ENCODE measurements at regions not wholly inside any gene's neighbourhood (a gene's known extent, or its start where the extent isn't known, plus 50 kb on each side); places are given as distances from the start of the nearest gene placed in this dataset.

DNA sequence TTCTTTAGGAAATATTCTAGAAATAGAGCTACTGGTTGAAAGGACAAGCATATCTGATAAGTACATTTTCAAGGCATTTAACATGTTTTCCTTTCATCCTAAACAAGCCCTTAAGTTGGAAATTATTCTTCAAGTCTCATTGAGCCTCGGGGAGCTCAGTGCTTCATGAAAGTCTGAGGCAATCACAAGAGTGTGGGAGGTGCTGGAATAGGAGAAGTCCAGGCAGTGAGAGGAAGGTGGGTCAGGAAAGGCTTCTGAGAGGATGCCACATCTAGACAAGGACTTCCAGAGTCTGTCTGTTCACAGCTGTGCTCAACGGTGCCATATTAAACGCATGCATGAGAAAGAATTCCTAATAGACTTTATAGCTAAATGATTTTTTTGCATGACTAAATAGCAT, 69.8 kb downstream of the CD83 start:
- DNase-seq = no peak

DNA sequence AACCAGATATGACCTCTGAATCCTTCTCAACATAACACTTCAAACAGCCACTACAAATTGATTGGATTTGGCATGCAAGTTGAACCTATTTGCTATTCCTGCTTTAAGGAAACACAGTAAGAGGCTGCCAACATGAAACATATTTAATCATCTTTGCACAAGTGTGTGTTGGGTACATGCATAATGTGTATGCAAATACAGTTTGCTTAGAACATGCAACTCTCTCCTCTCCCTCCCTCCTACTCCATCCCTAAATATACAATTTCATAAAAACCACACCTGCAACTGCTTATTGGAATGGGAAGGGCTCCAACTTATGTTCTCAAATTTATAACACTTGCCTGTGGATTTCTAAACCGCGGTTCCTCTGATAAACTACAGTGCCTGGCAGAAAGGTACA, 71.5 kb downstream of the CD83 start:
- DNase-seq = no peak

- no peak for DNase-seq
Observed at GRCh38 chr6:14190191-14190928, 72.8 kb downstream of the CD83 start.

GRCh38 chr6:14190929-14191224, 73.3 kb downstream of the CD83 start:
- DNase-seq = no peak

DNA sequence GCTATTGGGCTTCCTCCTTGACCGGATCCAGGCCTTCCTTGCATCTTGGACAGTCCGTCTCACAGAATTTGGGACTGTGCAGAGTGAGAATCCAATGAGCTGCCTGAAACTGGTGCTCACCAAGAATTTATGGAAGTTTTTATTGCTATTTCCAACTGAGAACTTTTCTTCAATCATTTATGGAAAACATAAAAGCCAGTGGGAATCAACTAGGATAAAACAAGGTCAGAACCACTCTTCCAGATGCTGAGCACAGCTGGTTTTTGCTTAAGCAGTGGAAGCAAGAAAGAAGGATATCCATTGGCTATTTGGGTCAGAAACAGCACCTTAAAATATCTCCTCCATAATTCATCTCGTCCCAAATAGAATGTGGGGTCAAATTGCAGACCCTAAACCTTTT, 74.2 kb downstream of the CD83 start:
- DNase-seq = no peak

- DNase-seq = no peak
Observed at GRCh38 chr6:14192216-14192788, 74.7 kb downstream of the CD83 start.

- no peak for DNase-seq
Observed at GRCh38 chr6:14193524-14193923, 76.0 kb downstream of the CD83 start.

DNA sequence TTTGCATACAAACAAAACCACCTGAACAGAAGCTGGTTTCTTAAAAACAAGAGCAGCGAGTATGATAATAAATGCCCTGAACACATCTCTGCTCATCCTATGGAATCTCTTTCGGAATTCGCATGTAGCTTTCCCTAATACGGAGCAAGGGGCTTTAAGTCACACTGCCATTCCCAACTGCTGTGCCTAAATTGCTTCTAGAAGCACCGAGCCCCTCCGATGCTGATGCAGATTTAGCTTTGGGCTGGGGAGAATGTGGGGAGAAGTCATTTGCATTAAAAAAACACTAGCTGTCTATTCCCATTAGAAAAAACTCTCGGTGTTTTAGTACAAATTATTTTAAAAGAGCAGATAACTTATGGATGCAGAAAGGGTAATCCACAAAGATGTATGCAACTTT, 76.9 kb downstream of the CD83 start:
- DNase-seq = no peak

GRCh38 chr6:14194976-14195375, 77.4 kb downstream of the CD83 start:
- DNase-seq = no peak

- no peak for DNase-seq
Observed at GRCh38 chr6:14196026-14196425, 78.5 kb downstream of the CD83 start.

DNA sequence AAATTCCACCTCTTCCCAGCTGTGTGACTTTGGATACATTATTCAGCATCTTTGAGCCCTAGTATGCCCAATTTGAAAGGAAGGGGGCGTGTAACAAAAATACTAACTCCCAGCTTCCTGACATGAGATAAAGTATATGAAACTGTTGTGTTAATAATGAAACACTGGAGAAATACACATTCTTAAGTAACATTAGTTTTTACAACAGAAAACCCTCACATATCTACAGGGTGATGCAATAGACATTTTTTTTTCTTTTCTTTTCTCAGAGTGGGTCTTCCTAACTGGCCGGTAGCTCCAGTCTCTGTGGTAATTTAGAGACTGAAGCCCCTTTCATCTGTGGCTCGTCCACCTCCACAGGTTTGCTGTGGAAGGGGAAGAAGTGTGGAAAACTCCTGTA, 79.5 kb downstream of the CD83 start:
- no peak for DNase-seq

DNA sequence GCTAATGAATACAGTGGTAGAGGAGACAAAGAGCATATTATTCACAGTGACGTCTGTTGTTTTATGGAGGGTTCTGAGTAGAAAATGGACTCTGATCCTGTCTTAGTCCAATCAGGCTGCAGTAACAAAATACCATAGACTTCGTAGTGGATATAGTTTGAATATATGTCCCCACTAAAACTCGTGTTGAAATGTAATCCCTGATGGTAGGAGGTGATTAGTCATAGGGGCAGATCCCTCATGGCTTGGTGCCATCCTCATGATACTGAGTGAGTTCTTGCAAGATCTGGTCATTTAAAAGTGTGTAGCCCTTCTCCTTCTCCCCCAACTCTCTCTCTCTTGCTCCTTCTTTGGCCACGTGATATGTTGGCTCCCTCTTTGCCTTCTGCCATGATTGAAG, 82.5 kb downstream of the CD83 start:
- no peak for DNase-seq

- no peak for DNase-seq
Observed at GRCh38 chr6:14202947-14203346, 85.4 kb downstream of the CD83 start.

- no peak for DNase-seq
Observed at GRCh38 chr6:14206391-14206790, 88.8 kb downstream of the CD83 start.

- no peak for DNase-seq
Observed at GRCh38 chr6:14207448-14207847, 89.9 kb downstream of the CD83 start.

GRCh38 chr6:14209000-14209399, 91.4 kb downstream of the CD83 start:
- DNase-seq = no peak

DNA sequence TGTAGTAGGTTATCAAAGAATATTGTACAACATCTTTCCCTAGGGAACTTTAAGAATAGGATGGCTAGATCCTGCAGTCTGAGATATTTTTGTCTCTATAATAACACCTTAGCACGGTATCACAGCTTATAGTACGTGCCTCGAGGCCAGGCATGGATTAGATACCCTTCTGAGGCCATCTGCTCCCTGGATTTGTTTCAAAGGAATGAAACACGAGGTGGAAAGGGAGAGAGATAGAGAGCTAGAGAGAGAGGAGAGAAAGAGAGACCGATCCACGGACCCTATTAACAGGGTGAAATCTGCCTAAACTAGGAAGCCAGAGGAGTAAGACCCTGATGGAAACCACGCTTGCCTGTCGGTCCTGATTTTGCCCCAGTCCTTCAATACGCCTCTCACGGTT, 92.5 kb downstream of the CD83 start:
- DNase-seq = peak; percentile 41

DNA sequence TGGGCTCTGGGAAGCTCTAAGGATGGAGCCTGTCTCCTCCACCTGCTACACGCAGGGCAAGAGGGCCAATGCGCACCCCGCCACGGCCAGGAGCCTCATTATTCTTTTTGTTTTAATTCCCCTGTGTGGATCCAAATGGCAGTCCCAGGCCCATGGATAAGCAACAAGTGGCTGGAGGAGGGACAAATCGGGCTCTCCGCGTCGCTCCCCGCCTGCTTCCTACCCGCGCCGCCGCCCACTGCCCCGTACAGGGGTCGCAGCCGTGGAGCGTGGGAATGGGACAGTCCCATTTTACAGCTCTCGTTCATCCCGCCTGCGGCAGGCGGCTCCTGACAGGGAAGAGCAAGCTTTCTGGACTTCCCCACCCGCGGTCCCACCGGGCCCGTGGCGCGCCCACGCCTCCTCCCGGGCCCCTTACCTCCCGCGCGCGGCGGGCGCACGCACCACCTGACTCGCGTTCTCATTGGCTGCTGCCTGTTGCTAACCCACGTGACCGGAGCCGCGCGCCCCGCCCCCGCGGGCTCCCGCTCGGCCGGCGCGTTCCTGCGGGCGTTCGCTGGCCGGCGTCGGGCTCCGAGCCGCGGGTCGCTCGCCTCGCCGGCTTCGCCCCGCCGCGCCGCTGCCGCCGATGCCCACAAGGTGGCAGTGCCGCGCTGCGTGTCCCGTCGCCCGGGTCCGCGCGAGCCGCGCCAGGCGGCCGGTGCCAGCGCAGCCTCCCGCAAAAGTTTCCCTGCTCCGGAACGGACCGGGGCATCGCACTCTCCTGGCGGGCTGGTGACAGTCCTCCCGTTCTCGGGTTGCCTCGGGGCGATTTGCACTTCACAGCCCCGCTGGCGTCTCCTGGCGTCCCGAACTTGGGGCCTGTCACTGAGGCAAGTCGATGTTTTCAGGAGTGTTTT, 93.3 kb downstream of the CD83 start:
- DNase-seq = peak; percentile 90

GRCh38 chr6:14211562-14211942, 94.0 kb downstream of the CD83 start:
- peak; percentile 69 for DNase-seq

DNA sequence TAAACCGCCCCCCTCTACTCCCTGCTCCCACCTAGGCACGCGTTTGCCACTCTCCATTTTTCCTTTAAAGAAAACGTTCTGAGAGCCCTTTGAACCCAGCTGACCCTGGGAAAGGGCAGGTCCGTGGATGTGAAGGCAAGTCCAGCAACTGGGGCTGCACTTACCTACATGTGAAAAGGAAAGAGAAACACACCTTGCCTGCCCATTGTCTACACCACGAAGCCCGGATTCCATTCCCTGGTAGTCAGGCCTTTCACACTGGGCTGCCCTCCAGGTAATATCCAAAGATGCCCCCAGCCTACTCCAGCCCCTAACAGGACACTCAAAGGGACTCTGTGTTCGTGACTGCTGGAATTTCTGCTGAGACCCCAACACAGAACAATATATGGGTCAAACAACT, 94.4 kb downstream of the CD83 start:
- no peak for DNase-seq

GRCh38 chr6:14212632-14213031, 95.1 kb downstream of the CD83 start:
- no peak for DNase-seq

GRCh38 chr6:14216946-14217684, 99.5 kb downstream of the CD83 start:
- no peak for DNase-seq

- no peak for DNase-seq
Observed at GRCh38 chr6:14217728-14218518, 100.4 kb downstream of the CD83 start.

Data from NCI-H2171 (cell line).